ENCODE measurements at regions not wholly inside any gene's neighbourhood (a gene's known extent, or its start where the extent isn't known, plus 50 kb on each side); places are given as distances from the start of the nearest gene placed in this dataset.

GRCh38 chr1:182133181-182133580 lies 71.7 kb upstream of the ZNF648 start:
- no peak for ATAC-seq
- TF ChIP-seq CTCF (IDR thresholded peaks at IDR 0.05), result no peak
- Histone ChIP-seq H3K4me1 (peaks cover 10 to 20% (median 18%) of the 10 kb centered on the region in 3 donors), H3K36me3 (no peaks in the 10 kb centered on the region), H3K4me3 (no peak overlapping the region), H3K27me3 (no peaks in the 10 kb centered on the region), H3K9me3 (no peaks in the 10 kb centered on the region), H3K27ac (no peak overlapping the region)
- DNase-seq, result no peak
- FAIRE-seq, result no peak
- 95 to 99% methylated on average over 7 of the region's 7 CpGs for WGBS, 2 donors
- intact Hi-C loops (cut with DNase I), result no loop called here

- FAIRE-seq, result no peak
- intact Hi-C loops (cut with DNase I), result no loop called here
- WGBS, 2 donors, result 23 to 35% methylated on average over 9 of the region's 9 CpGs
- ATAC-seq, result peak; percentile 70 to 97 (median 92)
- no peak for TF ChIP-seq CTCF (IDR thresholded peaks at IDR 0.05)
- Histone ChIP-seq H3K4me3 (no peak overlapping the region), H3K27ac (peak overlapping the region in 2 of 4 donors; percentile 5 to 39), H3K27me3 (no peaks in the 10 kb centered on the region), H3K36me3 (no peaks in the 10 kb centered on the region), H3K4me1 (peaks cover 15 to 19% (median 16%) of the 10 kb centered on the region in 3 donors), H3K9me3 (no peaks in the 10 kb centered on the region)
- DNase-seq, result peak in 5 of 6 donors; percentile 41 to 77 (median 73)
Observed at GRCh38 chr1:182129398-182129797, 67.9 kb upstream of the ZNF648 start.

- ATAC-seq, result no peak
- WGBS, 2 donors, result 94 to 96% methylated on average over 6 of the region's 6 CpGs
- no peaks in the 10 kb centered on the region for H3K9me3 ChIP-seq
- H3K27ac ChIP-seq, result no peak overlapping the region
- no peak for DNase-seq
- no peak overlapping the region for H3K4me3 ChIP-seq
- H3K27me3 ChIP-seq, result no peaks in the 10 kb centered on the region
- intact Hi-C loops (cut with DNase I), result no loop called here
- peaks cover 15 to 19% (median 16%) of the 10 kb centered on the region in 3 donors for H3K4me1 ChIP-seq
- TF ChIP-seq CTCF (IDR thresholded peaks at IDR 0.05), result no peak
- FAIRE-seq, result no peak
- H3K36me3 ChIP-seq, result no peaks in the 10 kb centered on the region
Observed at GRCh38 chr1:182128502-182128901, 67.0 kb upstream of the ZNF648 start.

GRCh38 chr1:182127656-182128055 lies 66.1 kb upstream of the ZNF648 start:
- Histone ChIP-seq H3K4me3 (no peak overlapping the region), H3K9me3 (no peaks in the 10 kb centered on the region), H3K27ac (no peak overlapping the region), H3K4me1 (peaks cover 15 to 22% (median 16%) of the 10 kb centered on the region in 3 donors), H3K36me3 (no peaks in the 10 kb centered on the region), H3K27me3 (no peaks in the 10 kb centered on the region)
- intact Hi-C loops (cut with DNase I), result no loop called here
- no peak for FAIRE-seq
- TF ChIP-seq CTCF (IDR thresholded peaks at IDR 0.05), result no peak
- WGBS, 2 donors, result 90 to 95% methylated on average over 3 of the region's 3 CpGs
- no peak for ATAC-seq
- no peak for DNase-seq

GRCh38 chr1:182126272-182126800 lies 64.8 kb upstream of the ZNF648 start:
- TF ChIP-seq CTCF (IDR thresholded peaks at IDR 0.05), result no peak
- WGBS, 2 donors, result 54 to 56% methylated on average over 2 of the region's 2 CpGs
- H3K4me3 ChIP-seq, result no peak overlapping the region
- H3K27me3 ChIP-seq, result no peaks in the 10 kb centered on the region
- intact Hi-C loops (cut with DNase I), result no loop called here
- no peak overlapping the region for H3K27ac ChIP-seq
- ATAC-seq, result peak in 2 of 4 donors; percentile 15 to 30
- DNase-seq, result no peak
- no peak for FAIRE-seq
- H3K36me3 ChIP-seq, result no peaks in the 10 kb centered on the region
- H3K4me1 ChIP-seq, result peaks cover 28 to 34% (median 28%) of the 10 kb centered on the region in 3 donors
- H3K9me3 ChIP-seq, result no peaks in the 10 kb centered on the region
